ENCODE measurements at regions not wholly inside any gene's neighbourhood (a gene's known extent, or its start where the extent isn't known, plus 50 kb on each side); places are given as distances from the start of the nearest gene placed in this dataset.

DNA sequence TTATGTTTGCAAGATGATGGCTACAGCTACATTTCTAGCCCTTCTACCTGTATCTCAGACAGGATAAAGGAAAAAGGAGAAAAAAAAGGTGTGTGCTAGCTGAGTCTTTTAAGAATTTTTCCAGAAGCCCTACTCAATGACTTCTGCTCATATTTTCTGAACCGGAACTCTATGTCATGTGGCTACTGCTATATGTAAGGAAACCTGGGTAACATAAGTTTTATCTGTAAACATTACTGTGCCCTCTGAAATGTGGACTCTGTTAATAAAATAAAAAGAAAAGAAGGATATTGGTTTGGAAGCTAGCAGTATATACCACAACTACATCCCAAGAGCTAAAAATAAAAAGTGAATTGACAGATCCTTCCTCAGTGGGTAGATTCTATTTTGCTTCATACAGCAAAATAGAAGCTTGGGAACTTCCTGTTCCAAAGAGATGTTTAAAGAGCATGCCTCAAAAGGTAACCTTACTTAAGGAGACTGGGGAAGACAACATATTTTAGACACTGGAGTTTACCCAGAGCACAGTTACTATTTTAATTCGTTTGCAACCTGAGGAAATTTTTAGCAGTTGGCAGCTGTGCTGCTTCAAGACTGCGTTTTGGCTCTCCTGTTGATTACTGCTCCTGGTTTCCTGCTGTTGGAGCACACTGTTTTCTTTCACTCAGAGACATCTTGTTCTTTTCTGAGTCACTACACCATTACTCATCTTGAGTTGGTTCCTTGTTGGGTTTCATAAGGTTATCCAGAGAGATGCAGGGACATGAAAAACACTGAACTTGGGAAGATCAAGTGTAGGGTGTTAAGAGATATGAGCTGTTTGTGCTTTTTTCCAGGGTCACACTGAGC is 280.7 kb downstream of the NFKBIZ start:
- DNase-seq (ENCODE audit: low spot score), result no peak
- BruUV-seq (replicated peaks), result no TSS peak
- H3K4me1 ChIP-seq (ENCODE audit: insufficient read depth, low read length, poor library complexity, severe bottlenecking), result no peaks in the 10 kb centered on the region
- H3K4me3 ChIP-seq (ENCODE audit: low read depth, low read length, poor library complexity, severe bottlenecking), result no peak overlapping the region
- no peaks in the 10 kb centered on the region for H3K9me3 ChIP-seq (ENCODE audit: low read depth, low read length, poor library complexity, severe bottlenecking)
- ChIA-PET POLR2A (ENCODE audit: low non-redundant PET) (interaction anchor here (0.6 kb wide), 1 partner anchor 395 kb away, joined by 3 read pairs; no protein-coding TSS in a partner anchor), CTCF (no interaction called here)
- intact Hi-C loops (cut with micrococcal nuclease; ENCODE audit: unreplicated experiment), result no loop called here
- H3K27me3 ChIP-seq (replicated peaks; ENCODE audit: insufficient read depth, low read depth, low read length, poor library complexity), result no peaks in the 10 kb centered on the region
- H3K27ac ChIP-seq (ENCODE audit: low read depth, low read length, poor library complexity, severe bottlenecking), result no peak overlapping the region
- TF ChIP-seq, protein P1, sequence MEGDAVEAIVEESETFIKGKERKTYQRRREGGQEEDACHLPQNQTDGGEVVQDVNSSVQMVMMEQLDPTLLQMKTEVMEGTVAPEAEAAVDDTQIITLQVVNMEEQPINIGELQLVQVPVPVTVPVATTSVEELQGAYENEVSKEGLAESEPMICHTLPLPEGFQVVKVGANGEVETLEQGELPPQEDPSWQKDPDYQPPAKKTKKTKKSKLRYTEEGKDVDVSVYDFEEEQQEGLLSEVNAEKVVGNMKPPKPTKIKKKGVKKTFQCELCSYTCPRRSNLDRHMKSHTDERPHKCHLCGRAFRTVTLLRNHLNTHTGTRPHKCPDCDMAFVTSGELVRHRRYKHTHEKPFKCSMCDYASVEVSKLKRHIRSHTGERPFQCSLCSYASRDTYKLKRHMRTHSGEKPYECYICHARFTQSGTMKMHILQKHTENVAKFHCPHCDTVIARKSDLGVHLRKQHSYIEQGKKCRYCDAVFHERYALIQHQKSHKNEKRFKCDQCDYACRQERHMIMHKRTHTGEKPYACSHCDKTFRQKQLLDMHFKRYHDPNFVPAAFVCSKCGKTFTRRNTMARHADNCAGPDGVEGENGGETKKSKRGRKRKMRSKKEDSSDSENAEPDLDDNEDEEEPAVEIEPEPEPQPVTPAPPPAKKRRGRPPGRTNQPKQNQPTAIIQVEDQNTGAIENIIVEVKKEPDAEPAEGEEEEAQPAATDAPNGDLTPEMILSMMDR (conservative IDR thresholded peaks at IDR 0.05; ENCODE audit: low read depth, low read length), result no peak
- TF ChIP-seq EZH2 (IDR thresholded peaks at IDR 0.05; ENCODE audit: borderline replicate concordance, low read depth, low read length, poor library complexity, severe bottlenecking), result no peak
- no peaks in the 10 kb centered on the region for H3K36me3 ChIP-seq (ENCODE audit: insufficient read depth, low read length, poor library complexity, severe bottlenecking)

DNA sequence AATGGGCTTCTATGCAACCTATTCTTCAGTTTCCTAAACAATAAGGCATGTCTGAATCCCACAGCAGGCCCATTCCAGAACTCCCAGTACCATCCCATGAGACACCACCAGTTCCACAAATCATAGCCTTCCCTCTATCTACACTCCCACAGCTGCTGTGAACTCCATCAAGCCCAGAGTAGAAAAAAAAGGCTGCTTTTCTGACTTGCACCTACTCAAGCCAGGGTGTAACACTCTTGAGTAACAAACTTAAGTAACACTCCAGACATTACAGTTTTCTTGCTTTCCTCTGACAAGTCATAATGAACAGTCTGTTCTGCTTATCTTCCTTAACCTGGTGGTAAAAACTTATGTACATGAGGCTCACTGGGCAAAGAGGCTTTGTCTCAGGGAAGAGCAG is 283.1 kb downstream of the NFKBIZ start:
- DNase-seq (ENCODE audit: low spot score), result no peak
- Histone ChIP-seq H3K9me3 (ENCODE audit: low read depth, low read length, poor library complexity, severe bottlenecking) (no peaks in the 10 kb centered on the region), H3K4me3 (ENCODE audit: low read depth, low read length, poor library complexity, severe bottlenecking) (no peak overlapping the region), H3K27me3 (replicated peaks; ENCODE audit: insufficient read depth, low read depth, low read length, poor library complexity) (no peaks in the 10 kb centered on the region), H3K27ac (ENCODE audit: low read depth, low read length, poor library complexity, severe bottlenecking) (no peak overlapping the region), H3K36me3 (ENCODE audit: insufficient read depth, low read length, poor library complexity, severe bottlenecking) (no peaks in the 10 kb centered on the region), H3K4me1 (ENCODE audit: insufficient read depth, low read length, poor library complexity, severe bottlenecking) (no peaks in the 10 kb centered on the region)
- POLR2A ChIA-PET (ENCODE audit: low non-redundant PET), result no interaction called here
- CTCF ChIA-PET, result no interaction called here
- intact Hi-C loops (cut with micrococcal nuclease; ENCODE audit: unreplicated experiment), result no loop called here
- BruUV-seq (replicated peaks), result no TSS peak
- TF ChIP-seq, protein P1 (conservative IDR thresholded peaks at IDR 0.05; ENCODE audit: low read depth, low read length), result no peak
- no peak for TF ChIP-seq EZH2 (IDR thresholded peaks at IDR 0.05; ENCODE audit: borderline replicate concordance, low read depth, low read length, poor library complexity, severe bottlenecking)

- no peak for TF ChIP-seq EZH2 (IDR thresholded peaks at IDR 0.05; ENCODE audit: borderline replicate concordance, low read depth, low read length, poor library complexity, severe bottlenecking)
- TF ChIP-seq, protein P1 (conservative IDR thresholded peaks at IDR 0.05; ENCODE audit: low read depth, low read length), result no peak
- intact Hi-C loops (cut with micrococcal nuclease; ENCODE audit: unreplicated experiment), result no loop called here
- H3K27me3 ChIP-seq (replicated peaks; ENCODE audit: insufficient read depth, low read depth, low read length, poor library complexity), result no peaks in the 10 kb centered on the region
- ChIA-PET CTCF (no interaction called here), POLR2A (ENCODE audit: low non-redundant PET) (no interaction called here)
- no peak overlapping the region for H3K4me3 ChIP-seq (ENCODE audit: low read depth, low read length, poor library complexity, severe bottlenecking)
- no TSS peak for BruUV-seq (replicated peaks)
- H3K27ac ChIP-seq (ENCODE audit: low read depth, low read length, poor library complexity, severe bottlenecking), result no peak overlapping the region
- DNase-seq (ENCODE audit: low spot score), result no peak
- no peaks in the 10 kb centered on the region for H3K36me3 ChIP-seq (ENCODE audit: insufficient read depth, low read length, poor library complexity, severe bottlenecking)
- no peaks in the 10 kb centered on the region for H3K9me3 ChIP-seq (ENCODE audit: low read depth, low read length, poor library complexity, severe bottlenecking)
- H3K4me1 ChIP-seq (ENCODE audit: insufficient read depth, low read length, poor library complexity, severe bottlenecking), result no peaks in the 10 kb centered on the region
These were observed 284.1 kb downstream of the NFKBIZ start for GRCh38 chr3:102133376-102133775.

Data from A673 (cell line).